ENCODE measurements at regions not wholly inside any gene's neighbourhood (a gene's known extent, or its start where the extent isn't known, plus 50 kb on each side); places are given as distances from the start of the nearest gene placed in this dataset.

GRCh38 chr14:49946320-49947141, 53.6 kb downstream of the ARF6 start:
- TF ChIP-seq CTCF (IDR thresholded peaks at IDR 0.05) (no peak), REST (IDR thresholded peaks at IDR 0.05; ENCODE audit: insufficient read depth in 1 of 2, low read depth in 2 of 2, low read length in 1 of 2) (no peak), POLR2AphosphoS5 (IDR thresholded peaks at IDR 0.05; ENCODE audit: low read depth, low read length) (no peak), TCF7L2 (IDR thresholded peaks at IDR 0.05; ENCODE audit: low read depth, low read length) (peak; percentile 80), SIN3A (IDR thresholded peaks at IDR 0.05; ENCODE audit: borderline replicate concordance, insufficient read depth, low read depth, low read length) (no peak)

Measured in Panc1 (cell line).